ENCODE measurements at regions not wholly inside any gene's neighbourhood (a gene's known extent, or its start where the extent isn't known, plus 50 kb on each side); places are given as distances from the start of the nearest gene placed in this dataset.

- Histone ChIP-seq H3K4me1 (ENCODE audit: control insufficient read depth, insufficient read depth, low read length) (no peaks in the 10 kb centered on the region), H3K36me3 (ENCODE audit: control insufficient read depth, insufficient read depth, low read length) (no peaks in the 10 kb centered on the region), H3K9me3 (ENCODE audit: control insufficient read depth, insufficient read depth, low read length) (no peaks in the 10 kb centered on the region), H3K27me3 (ENCODE audit: control insufficient read depth, insufficient read depth, low read length) (no peaks in the 10 kb centered on the region), H3K4me3 (ENCODE audit: low read length) (no peak overlapping the region), H3K27ac (ENCODE audit: low read length) (no peak overlapping the region)
- H3K4me3 Mint-ChIP-seq: no peak overlapping the region
- ATAC-seq (no peak), DNase-seq (no peak)
- no peaks in the 10 kb centered on the region for H3K4me1 Mint-ChIP-seq
- no peaks in the 10 kb centered on the region for H3K9me3 Mint-ChIP-seq
- no peak for TF ChIP-seq CTCF (IDR thresholded peaks at IDR 0.05)
- no peaks in the 10 kb centered on the region for H3K27me3 Mint-ChIP-seq (ENCODE audit: low read depth in 2 of 2)
- no peak overlapping the region for H3K27ac Mint-ChIP-seq
- intact Hi-C loops (cut with micrococcal nuclease): no loop called here
- no peaks in the 10 kb centered on the region for H3K36me3 Mint-ChIP-seq
These were observed 380.7 kb upstream of the PMFBP1 start for GRCh38 chr16:72552654-72553053.

GRCh38 chr16:72551649-72552048, 379.7 kb upstream of the PMFBP1 start:
- DNase-seq (no peak), ATAC-seq (no peak)
- 83% methylated on average over 1 of the region's 1 CpG for WGBS (ENCODE audit: insufficient coverage)
- Histone ChIP-seq H3K4me3 (ENCODE audit: low read length) (no peak overlapping the region), H3K9me3 (ENCODE audit: control insufficient read depth, insufficient read depth, low read length) (no peaks in the 10 kb centered on the region), H3K36me3 (ENCODE audit: control insufficient read depth, insufficient read depth, low read length) (no peaks in the 10 kb centered on the region), H3K4me1 (ENCODE audit: control insufficient read depth, insufficient read depth, low read length) (no peaks in the 10 kb centered on the region), H3K27ac (ENCODE audit: low read length) (no peak overlapping the region), H3K27me3 (ENCODE audit: control insufficient read depth, insufficient read depth, low read length) (no peaks in the 10 kb centered on the region)
- no peak overlapping the region for H3K4me3 Mint-ChIP-seq
- H3K27me3 Mint-ChIP-seq (ENCODE audit: low read depth in 2 of 2): no peaks in the 10 kb centered on the region
- intact Hi-C loops (cut with micrococcal nuclease): no loop called here
- H3K27ac Mint-ChIP-seq: no peak overlapping the region
- H3K4me1 Mint-ChIP-seq: no peaks in the 10 kb centered on the region
- no peaks in the 10 kb centered on the region for H3K36me3 Mint-ChIP-seq
- TF ChIP-seq CTCF (IDR thresholded peaks at IDR 0.05): no peak
- no peaks in the 10 kb centered on the region for H3K9me3 Mint-ChIP-seq

DNA sequence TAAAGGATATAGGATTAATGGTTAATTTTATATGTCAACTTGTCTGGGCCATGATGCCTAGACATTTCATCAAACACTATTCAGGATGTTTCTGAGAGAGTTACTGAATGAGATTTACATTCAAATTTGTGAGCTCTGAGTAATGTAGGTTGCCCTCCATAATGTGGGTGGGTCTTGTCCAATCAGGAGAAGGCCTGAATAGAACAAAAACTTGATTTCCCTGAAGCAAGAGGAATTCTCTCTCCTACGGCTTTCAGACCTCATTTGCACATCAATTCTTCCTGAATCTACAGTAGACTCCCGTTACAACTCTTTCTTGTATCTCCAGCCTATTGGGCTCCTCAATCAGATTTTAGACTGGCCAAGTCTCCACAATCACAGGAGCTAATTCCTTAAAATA, 377.9 kb upstream of the PMFBP1 start:
- peaks cover under 1% of the 10 kb centered on the region for H3K36me3 Mint-ChIP-seq
- H3K27me3 ChIP-seq (ENCODE audit: control insufficient read depth, insufficient read depth, low read length): no peaks in the 10 kb centered on the region
- peaks cover 0 to 2% of the 10 kb centered on the region in 2 donors for H3K9me3 Mint-ChIP-seq
- no peak overlapping the region for H3K4me3 ChIP-seq (ENCODE audit: low read length)
- WGBS (ENCODE audit: insufficient coverage): 98% methylated on average over 2 of the region's 2 CpGs
- no peak overlapping the region for H3K4me3 Mint-ChIP-seq
- TF ChIP-seq CTCF (IDR thresholded peaks at IDR 0.05): no peak
- no peaks in the 10 kb centered on the region for H3K9me3 ChIP-seq (ENCODE audit: control insufficient read depth, insufficient read depth, low read length)
- DNase-seq: no peak
- intact Hi-C loops (cut with micrococcal nuclease): no loop called here
- no peak overlapping the region for H3K27ac Mint-ChIP-seq
- no peaks in the 10 kb centered on the region for H3K27me3 Mint-ChIP-seq (ENCODE audit: low read depth in 2 of 2)
- H3K4me1 Mint-ChIP-seq: no peaks in the 10 kb centered on the region
- no peak for ATAC-seq
- H3K36me3 ChIP-seq (ENCODE audit: control insufficient read depth, insufficient read depth, low read length): no peaks in the 10 kb centered on the region
- no peaks in the 10 kb centered on the region for H3K4me1 ChIP-seq (ENCODE audit: control insufficient read depth, insufficient read depth, low read length)
- H3K27ac ChIP-seq (ENCODE audit: low read length): no peak overlapping the region

GRCh38 chr16:72542102-72542501, 370.1 kb upstream of the PMFBP1 start:
- H3K4me1 ChIP-seq (ENCODE audit: control insufficient read depth, insufficient read depth, low read length): no peaks in the 10 kb centered on the region
- Mint-ChIP-seq H3K36me3 (peaks cover 7% of the 10 kb centered on the region), H3K4me1 (no peaks in the 10 kb centered on the region), H3K4me3 (no peak overlapping the region), H3K9me3 (peaks cover 0 to 4% of the 10 kb centered on the region in 2 donors), H3K27ac (no peak overlapping the region), H3K27me3 (ENCODE audit: low read depth in 2 of 2) (no peaks in the 10 kb centered on the region)
- H3K36me3 ChIP-seq (ENCODE audit: control insufficient read depth, insufficient read depth, low read length): no peaks in the 10 kb centered on the region
- no peak for TF ChIP-seq CTCF (IDR thresholded peaks at IDR 0.05)
- H3K27ac ChIP-seq (ENCODE audit: low read length): no peak overlapping the region
- DNase-seq (no peak), ATAC-seq (no peak)
- intact Hi-C loops (cut with micrococcal nuclease): no loop called here
- H3K9me3 ChIP-seq (ENCODE audit: control insufficient read depth, insufficient read depth, low read length): no peaks in the 10 kb centered on the region
- no peak overlapping the region for H3K4me3 ChIP-seq (ENCODE audit: low read length)
- WGBS (ENCODE audit: insufficient coverage): 97% methylated on average over 2 of the region's 2 CpGs
- no peaks in the 10 kb centered on the region for H3K27me3 ChIP-seq (ENCODE audit: control insufficient read depth, insufficient read depth, low read length)
